K562 (cell line): ENCODE measurements at regions not wholly inside any gene's neighbourhood (a gene's known extent, or its start where the extent isn't known, plus 50 kb on each side); places are given as distances from the start of the nearest gene placed in this dataset.
A peak's percentile ranks its signal among the peaks of the same experiment; 100 is the strongest.

Experiments used
- ATAC-seq: fragments of 200-7000 bp; cut with Tn5 transposase; 3 replicates; pipeline ENCODE4 v1.9.1; 2020; ENCODE audit warnings: moderate library complexity
- BruUV-seq: library from RNA; stranded (reverse); fragments of 400-500 nt; replicated peaks from 2 replicates; lab custom pipeline; 2021; lab: Mats Ljungman, UMichigan
- CTCF ChIA-PET: fragments of 300-600 bp; formaldehyde crosslinking; extraction: SDS; loops from one replicate; lab custom pipeline; 2021; ENCODE audit warnings: low intra/inter-chr PET ratio; lab: Yijun Ruan, JAX
- POLR2A ChIA-PET: fragments of 300-600, 350-650 bp; sonication (Branson Sonifier 250); formaldehyde crosslinking; extraction: SDS; loops from one replicate; lab custom pipeline; 2021; ENCODE audit warnings: antibody characterized with exemption, inconsistent platforms; lab: Yijun Ruan, JAX
- DNase-seq, 4 experiments: peaks; one replicate each; pipeline versions ENCODE4 v3.0.0 to v3.0.0-alpha.2; 2011 to 2018; ENCODE audit warnings: low spot score in 3 of 4, mixed read lengths in 3 of 4; ENCODE audit errors: extremely low read depth in 1 of 4
- FAIRE-seq: peaks from 2 replicates; lab custom pipeline; 2011; peaks lifted over from hg19 to GRCh38; lab: Jason Lieb, UNC
- H2AFZ ChIP-seq: 2 replicates; pipeline ENCODE4 v1.6.0; 2011; ENCODE audit warnings: low read depth, low read length, control low read depth, inconsistent platforms
- H3K27ac ChIP-seq: fragments of 200-600 bp; 3 replicates; pipeline ENCODE4 v1.8.0; 2011; ENCODE audit warnings: low read depth, mild to moderate bottlenecking, control low read depth, inconsistent platforms, low read length, moderate library complexity, mixed read lengths; ENCODE audit errors: extremely low read depth
- H3K27me3 ChIP-seq, 2 experiments: fragments of 300-600 bp in 1 of 2; 2 replicates in 1 of 2; 3 replicates in 1 of 2; pipeline versions ENCODE4 v1.6.0 to v1.8.0; 2011; ENCODE audit warnings: inconsistent platforms in 2 of 2, low read length in 2 of 2, mild to moderate bottlenecking in 1 of 2, mixed read lengths in 1 of 2, moderate library complexity in 1 of 2; ENCODE audit not compliant: control insufficient read depth in 2 of 2, insufficient read depth in 2 of 2
- H3K36me3 ChIP-seq: fragments of 300-600 bp; 3 replicates; pipeline ENCODE4 v1.8.0; 2011; ENCODE audit warnings: mild to moderate bottlenecking, low read length, inconsistent platforms; ENCODE audit not compliant: control insufficient read depth, insufficient read depth
- H3K4me1 ChIP-seq, 2 experiments: fragments of 200-600 bp in 1 of 2; replicated peaks in 1 of 2; 2 replicates in 1 of 2; 3 replicates in 1 of 2; pipeline versions ENCODE4 v1.5.1 to v1.8.0; 2011; ENCODE audit warnings: inconsistent platforms in 2 of 2, low read length in 2 of 2, mild to moderate bottlenecking in 1 of 2, mixed read lengths in 1 of 2, moderate library complexity in 1 of 2; ENCODE audit not compliant: control insufficient read depth in 2 of 2, insufficient read depth in 2 of 2
- H3K4me2 ChIP-seq: 2 replicates; pipeline ENCODE4 v1.6.1; 2011; ENCODE audit warnings: low read length, control low read depth, inconsistent platforms, mixed read lengths; ENCODE audit not compliant: insufficient read depth
- H3K4me3 ChIP-seq: fragments of 200-600 bp; sonication (generic), shearing (Covaris generic); 2 replicates; pipeline ENCODE4 v1.5.1; 2016; ENCODE audit warnings: control low read depth, inconsistent platforms
- H3K79me2 ChIP-seq: fragments of 200-600 bp; 3 replicates; pipeline ENCODE4 v1.8.0; 2011; ENCODE audit warnings: low read length, inconsistent platforms; ENCODE audit not compliant: control insufficient read depth, insufficient read depth
- H3K9ac ChIP-seq, 2 experiments: 2 replicates each; pipeline versions ENCODE4 v1.6.0 to v1.6.1; 2011; ENCODE audit warnings: low read depth in 2 of 2, low read length in 2 of 2, control low read depth in 1 of 2, inconsistent platforms in 1 of 2, mild to moderate bottlenecking in 1 of 2, mixed read lengths in 1 of 2; ENCODE audit not compliant: insufficient read depth in 1 of 2
- H3K9me1 ChIP-seq: one replicate; pipeline ENCODE4 v1.6.0; 2011; ENCODE audit warnings: inconsistent platforms, mild to moderate bottlenecking, low read length, moderate library complexity; ENCODE audit not compliant: control insufficient read depth, insufficient read depth
- H3K9me3 ChIP-seq: replicated peaks from 2 replicates; pipeline ENCODE4 v1.5.1; 2011; ENCODE audit warnings: low read depth, low read length, inconsistent platforms; ENCODE audit not compliant: control insufficient read depth, insufficient read depth
- H4K20me1 ChIP-seq: replicated peaks from 2 replicates; pipeline ENCODE4 v1.6.1; 2011; ENCODE audit warnings: low read length, inconsistent platforms, mixed read lengths; ENCODE audit not compliant: control insufficient read depth, insufficient read depth
- CCNT2 ChIP-seq: IDR thresholded peaks from 2 replicates; pipeline ENCODE4 v1.6.1; 2011; ENCODE audit warnings: borderline replicate concordance, low read depth, mild to moderate bottlenecking, moderate library complexity, mixed read lengths, low read length; ENCODE audit not compliant: insufficient read length; ENCODE audit errors: extremely low read depth
- MAX ChIP-seq: sonication (generic); formaldehyde crosslinking; IDR thresholded peaks from 2 replicates; pipeline ENCODE4 v1.9.0; 2022; ENCODE audit warnings: mild to moderate bottlenecking, missing genetic modification reagents
- POLR2B ChIP-seq: fragments of 450-650 bp; IDR thresholded peaks from 2 replicates; pipeline ENCODE4 v1.6.1; 2018; ENCODE audit warnings: low read depth; ENCODE audit not compliant: partially characterized antibody
- PRDM10 ChIP-seq: fragments of 450-650 bp; IDR thresholded peaks from 2 replicates; pipeline ENCODE4 v1.6.1; 2018; ENCODE audit not compliant: partially characterized antibody
- ZNF507 ChIP-seq: conservative IDR thresholded peaks from 2 replicates; pipeline ENCODE4 v1.6.1; 2017; ENCODE audit warnings: missing genetic modification characterization, missing compliant biosample characterization
- ZNF511 ChIP-seq: sonication (generic); formaldehyde crosslinking; IDR thresholded peaks from 2 replicates; pipeline ENCODE4 v1.8.0; 2022; ENCODE audit warnings: mild to moderate bottlenecking, missing genetic modification reagents
- ZNF76 ChIP-seq: fragments of 250-450 bp; sonication (Bioruptor Pico); IDR thresholded peaks from 2 replicates; pipeline ENCODE4 v1.4.0; 2020; ENCODE audit warnings: mild to moderate bottlenecking, moderate library complexity, borderline replicate concordance
- WGBS: fragments of 100-300 bp; shearing (Covaris generic); methylation state at CpG from one replicate; pipeline ENCODE4 v1.1.6; 2016; ENCODE audit warnings: low coverage, mixed read lengths; ENCODE audit not compliant: insufficient coverage; ENCODE audit errors: missing lambda C conversion rate; 5-methylcytosine and 5-hydroxymethylcytosine counted together
- in situ Hi-C: fragments of 300-500 bp; cut with MboI; formaldehyde crosslinking; loops from 4 replicates; pipeline ENCODE4 v1.15.0; 2018; ENCODE audit warnings: inconsistent platforms, mixed read lengths
- intact Hi-C: fragments of 100-400 bp; cut with micrococcal nuclease; formaldehyde crosslinking; loops from 2 replicates; pipeline ENCODE4 v1.14.2; 2022

GRCh38 chr9:38164659-38165221 lies 95.7 kb upstream of the SHB start:
- in situ Hi-C loops (loop anchor here (5.0 kb wide), 1 partner anchor 252 kb away; no protein-coding TSS in a partner anchor), intact Hi-C loops (loop anchor here (5.0 to 10.0 kb wide), 2 partner anchors 420 to 682 kb away; no protein-coding TSS in a partner anchor)
- Histone ChIP-seq H3K4me2 (no peak overlapping the region), H4K20me1 (no peaks in the 10 kb centered on the region), H3K4me3 (no peak overlapping the region), H3K36me3 (no peaks in the 10 kb centered on the region), H3K27ac (no peak overlapping the region), H2AFZ (no peak overlapping the region), H3K9me3 (0 out of 2 replicates have a peak, but pooled peaks cover 2% of the 10 kb centered on the region), H3K9ac (no peak overlapping the region), H3K27me3 (peaks cover 0 to 21% of the 10 kb centered on the region in 2 experiments; a peak in 3 of 5 replicates), H3K79me2 (no peaks in the 10 kb centered on the region), H3K4me1 (no peaks in the 10 kb centered on the region), H3K9me1 (no peaks in the 10 kb centered on the region)
- no peak for TF ChIP-seq MAX (CRISPR knock-in tag)
- TF ChIP-seq PRDM10, result peak; percentile 49
- TF ChIP-seq ZNF76 (CRISPR knock-in tag), result no peak
- no peak for TF ChIP-seq CCNT2
- TF ChIP-seq POLR2B, result no peak
- no peak for TF ChIP-seq ZNF511 (CRISPR knock-in tag)
- TF ChIP-seq ZNF507 (tag), result no peak
- FAIRE-seq, result no peak
- CTCF ChIA-PET, result no interaction called here
- no TSS peak for BruUV-seq
- ATAC-seq, result no peak
- WGBS, result 8% methylated on average over 9 of the region's 9 CpGs
- POLR2A ChIA-PET, result interaction anchor here (0.8 kb wide), 1 partner anchor 33 kb away, joined by 3 read pairs; no protein-coding TSS in a partner anchor
- DNase-seq, result no peak
